HG03521 (cell line): ENCODE measurements at regions not wholly inside any gene's neighbourhood (a gene's known extent, or its start where the extent isn't known, plus 50 kb on each side); places are given as distances from the start of the nearest gene placed in this dataset.

ENCODE experiments used
- ATAC-seq: cut with Tn5 transposase; IDR thresholded peaks from one replicate; pipeline ENCODE4 v1.9.1; 2021; ENCODE audit warnings: mild to moderate bottlenecking, moderate library complexity; ENCODE audit not compliant: unreplicated experiment

- ATAC-seq: no peak
These were observed 86.8 kb upstream of the VAV3 start for GRCh38 chr1:108051631-108052377.

GRCh38 chr1:108050911-108051629 lies 86.1 kb upstream of the VAV3 start:
- no peak for ATAC-seq

GRCh38 chr1:108050158-108050557 lies 85.2 kb upstream of the VAV3 start:
- no peak for ATAC-seq

GRCh38 chr1:108049178-108049819 lies 84.3 kb upstream of the VAV3 start:
- peak; percentile 50 for ATAC-seq

GRCh38 chr1:108048301-108049177 lies 83.6 kb upstream of the VAV3 start:
- ATAC-seq: no peak

- no peak for ATAC-seq
These were observed 82.1 kb upstream of the VAV3 start for GRCh38 chr1:108047085-108047484.

GRCh38 chr1:108046026-108046425 lies 81.0 kb upstream of the VAV3 start:
- ATAC-seq: no peak

- ATAC-seq: no peak
These were observed 80.5 kb upstream of the VAV3 start for GRCh38 chr1:108045460-108045859.

GRCh38 chr1:108044318-108044717 lies 79.3 kb upstream of the VAV3 start:
- ATAC-seq: no peak

GRCh38 chr1:108043707-108044106 lies 78.7 kb upstream of the VAV3 start:
- ATAC-seq: no peak

GRCh38 chr1:108042610-108043009 lies 77.6 kb upstream of the VAV3 start:
- ATAC-seq: no peak

GRCh38 chr1:108041360-108042142 lies 76.6 kb upstream of the VAV3 start:
- no peak for ATAC-seq

GRCh38 chr1:108038653-108039236 lies 73.8 kb upstream of the VAV3 start:
- ATAC-seq: no peak

- no peak for ATAC-seq
These were observed 72.0 kb upstream of the VAV3 start for GRCh38 chr1:108036796-108037562.

- ATAC-seq: no peak
These were observed 69.4 kb upstream of the VAV3 start for GRCh38 chr1:108034396-108034795.

- no peak for ATAC-seq
These were observed 68.6 kb upstream of the VAV3 start for GRCh38 chr1:108033550-108033951.

- no peak for ATAC-seq
These were observed 63.9 kb upstream of the VAV3 start for GRCh38 chr1:108028841-108029388.

- ATAC-seq: no peak
These were observed 62.4 kb upstream of the VAV3 start for GRCh38 chr1:108027389-108027788.

- no peak for ATAC-seq
These were observed 52.7 kb upstream of the VAV3 start for GRCh38 chr1:108017698-108018097.
